ENCODE measurements at regions not wholly inside any gene's neighbourhood (a gene's known extent, or its start where the extent isn't known, plus 50 kb on each side); places are given as distances from the start of the nearest gene placed in this dataset.

DNA sequence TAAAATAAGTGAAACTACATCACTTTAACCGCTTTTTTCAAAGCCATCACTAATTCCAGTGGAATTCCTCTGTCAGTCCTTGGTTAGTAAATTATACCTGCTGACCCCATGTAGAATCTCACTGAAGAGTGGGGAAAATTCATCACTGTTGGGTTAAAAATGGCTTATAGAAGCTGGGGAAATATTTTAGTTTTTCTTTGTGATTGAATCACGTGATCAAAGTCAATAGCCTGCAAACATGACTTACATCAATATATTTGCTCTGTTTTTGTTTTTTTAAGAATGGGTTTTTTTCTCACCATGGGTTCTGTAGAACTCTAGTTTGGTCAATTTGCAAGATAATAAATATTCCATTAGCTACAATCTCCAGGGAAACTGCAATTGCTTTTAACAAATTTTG is 445.2 kb upstream of the FAM47C start:
- TF ChIP-seq, protein P1, sequence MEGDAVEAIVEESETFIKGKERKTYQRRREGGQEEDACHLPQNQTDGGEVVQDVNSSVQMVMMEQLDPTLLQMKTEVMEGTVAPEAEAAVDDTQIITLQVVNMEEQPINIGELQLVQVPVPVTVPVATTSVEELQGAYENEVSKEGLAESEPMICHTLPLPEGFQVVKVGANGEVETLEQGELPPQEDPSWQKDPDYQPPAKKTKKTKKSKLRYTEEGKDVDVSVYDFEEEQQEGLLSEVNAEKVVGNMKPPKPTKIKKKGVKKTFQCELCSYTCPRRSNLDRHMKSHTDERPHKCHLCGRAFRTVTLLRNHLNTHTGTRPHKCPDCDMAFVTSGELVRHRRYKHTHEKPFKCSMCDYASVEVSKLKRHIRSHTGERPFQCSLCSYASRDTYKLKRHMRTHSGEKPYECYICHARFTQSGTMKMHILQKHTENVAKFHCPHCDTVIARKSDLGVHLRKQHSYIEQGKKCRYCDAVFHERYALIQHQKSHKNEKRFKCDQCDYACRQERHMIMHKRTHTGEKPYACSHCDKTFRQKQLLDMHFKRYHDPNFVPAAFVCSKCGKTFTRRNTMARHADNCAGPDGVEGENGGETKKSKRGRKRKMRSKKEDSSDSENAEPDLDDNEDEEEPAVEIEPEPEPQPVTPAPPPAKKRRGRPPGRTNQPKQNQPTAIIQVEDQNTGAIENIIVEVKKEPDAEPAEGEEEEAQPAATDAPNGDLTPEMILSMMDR (conservative IDR thresholded peaks at IDR 0.05; ENCODE audit: low read depth, low read length), result no peak
- no peak for TF ChIP-seq EZH2 (IDR thresholded peaks at IDR 0.05; ENCODE audit: borderline replicate concordance, low read depth, low read length, poor library complexity, severe bottlenecking)

Measured in A673 (cell line).